Tibial artery (tissue), 4 donors: ENCODE measurements at regions not wholly inside any gene's neighbourhood (a gene's known extent, or its start where the extent isn't known, plus 50 kb on each side); places are given as distances from the start of the nearest gene placed in this dataset.

ENCODE experiments used
- DNase-seq, 2 donors: peaks; one replicate each; pipeline ENCODE4 v3.0.0-alpha.2; 2019
- H3K27ac ChIP-seq, 2 donors: fragments of 200-600 bp; sonication (generic) in 1 of 2; 1 replicate in 1 of 2; 2 replicates in 1 of 2; pipeline ENCODE4 v1.5.1; 2018 to 2019; ENCODE audit warnings: mild to moderate bottlenecking in 1 of 2
- H3K27me3 ChIP-seq, 2 donors: fragments of 200-600 bp; sonication (generic) in 1 of 2; one replicate each; pipeline versions ENCODE4 v1.5.1 to v1.6.0; 2016 to 2019
- H3K36me3 ChIP-seq, 3 donors: fragments of 200-600 bp; sonication (generic) in 2 of 3; one replicate each; pipeline ENCODE4 v1.5.1; 2016 to 2019; ENCODE audit warnings: mild to moderate bottlenecking in 2 of 3
- H3K4me1 ChIP-seq, 4 donors: fragments of 200-600 bp; sonication (generic) in 2 of 4; 1 replicate in 3 of 4; 2 replicates in 1 of 4; pipeline ENCODE4 v1.5.1; 2016 to 2019
- H3K4me3 ChIP-seq, 2 donors: fragments of 200-600 bp; sonication (generic) in 1 of 2; 1 replicate in 1 of 2; 2 replicates in 1 of 2; pipeline ENCODE4 v1.5.1; 2018 to 2019; ENCODE audit warnings: mild to moderate bottlenecking in 2 of 2
- H3K9me3 ChIP-seq, 3 donors: fragments of 200-600 bp; sonication (generic) in 1 of 3; one replicate each; pipeline ENCODE4 v1.5.1; 2016 to 2019
- CTCF ChIP-seq, 2 experiments: fragments of 200-600 bp in 1 of 2; fragments of 450-650 bp in 1 of 2; IDR thresholded peaks; one replicate each; pipeline ENCODE4 v1.5.1; 2017 to 2019; ENCODE audit warnings: antibody characterized with exemption in 2 of 2, mild to moderate bottlenecking in 1 of 2, moderate library complexity in 1 of 2
- intact Hi-C: fragments of 100-400 bp; cut with DNase I; formaldehyde crosslinking; loops from one replicate; pipeline ENCODE4 v1.15.0; 2023; ENCODE audit warnings: low total_unique reads

- Histone ChIP-seq H3K27me3 (no peaks in the 10 kb centered on the region), H3K27ac (no peak overlapping the region), H3K9me3 (no peaks in the 10 kb centered on the region), H3K4me1 (no peaks in the 10 kb centered on the region), H3K4me3 (no peak overlapping the region), H3K36me3 (no peaks in the 10 kb centered on the region)
- no peak for TF ChIP-seq CTCF (IDR thresholded peaks at IDR 0.05)
- intact Hi-C loops = no loop called here
- no peak for DNase-seq
Observed at GRCh38 chr9:28925157-28925556, 1351.9 kb upstream of the C9orf72 start.

GRCh38 chr9:28926306-28926705 lies 1353.0 kb upstream of the C9orf72 start:
- intact Hi-C loops = no loop called here
- DNase-seq = no peak
- Histone ChIP-seq H3K36me3 (no peaks in the 10 kb centered on the region), H3K4me1 (no peaks in the 10 kb centered on the region), H3K4me3 (no peak overlapping the region), H3K27me3 (no peaks in the 10 kb centered on the region), H3K27ac (no peak overlapping the region), H3K9me3 (no peaks in the 10 kb centered on the region)
- no peak for TF ChIP-seq CTCF (IDR thresholded peaks at IDR 0.05)

DNA sequence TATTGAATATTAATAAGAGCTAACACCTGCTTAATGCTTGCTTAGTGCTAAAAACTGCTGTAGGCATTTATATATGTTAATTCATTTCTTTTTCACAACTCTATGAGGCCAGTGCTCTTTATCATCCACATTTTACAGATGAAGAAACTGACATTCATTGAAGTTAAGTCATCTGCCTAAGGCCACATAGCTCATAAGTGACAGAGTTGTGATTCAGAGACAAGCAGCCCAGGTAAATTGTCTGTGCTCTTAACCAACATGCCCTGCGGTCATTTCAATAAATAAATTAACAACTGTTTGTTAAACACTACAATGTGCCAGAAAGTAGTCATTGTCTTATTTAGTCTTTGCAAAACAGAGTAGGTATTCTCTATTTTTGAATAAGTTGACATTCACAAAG lies 1354.4 kb upstream of the C9orf72 start:
- DNase-seq = no peak
- intact Hi-C loops = no loop called here
- no peak overlapping the region for H3K27ac ChIP-seq
- no peaks in the 10 kb centered on the region for H3K4me1 ChIP-seq
- no peak overlapping the region for H3K4me3 ChIP-seq
- no peaks in the 10 kb centered on the region for H3K9me3 ChIP-seq
- TF ChIP-seq CTCF (IDR thresholded peaks at IDR 0.05) = no peak
- no peaks in the 10 kb centered on the region for H3K36me3 ChIP-seq
- H3K27me3 ChIP-seq = no peaks in the 10 kb centered on the region

DNA sequence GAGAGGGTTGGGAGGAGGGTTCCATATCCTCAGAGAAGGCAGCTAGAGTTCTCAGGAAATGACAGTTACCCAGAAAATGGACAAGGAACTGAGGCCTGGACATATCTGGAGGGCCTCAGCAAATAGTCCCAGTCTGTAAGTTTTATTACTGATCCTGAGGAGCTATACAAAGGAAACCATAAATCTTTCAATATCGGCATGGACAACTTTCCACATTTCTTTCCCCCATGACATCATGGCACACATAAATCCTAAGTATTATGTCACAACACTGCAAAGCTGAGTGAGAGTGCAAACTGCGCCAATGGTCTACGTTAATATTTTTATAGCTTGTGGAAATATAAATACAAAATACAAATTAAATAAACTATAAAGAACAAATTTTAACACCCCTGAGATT lies 1356.2 kb upstream of the C9orf72 start:
- Histone ChIP-seq H3K27me3 (no peaks in the 10 kb centered on the region), H3K9me3 (no peaks in the 10 kb centered on the region), H3K36me3 (no peaks in the 10 kb centered on the region), H3K4me1 (no peaks in the 10 kb centered on the region), H3K27ac (no peak overlapping the region), H3K4me3 (no peak overlapping the region)
- intact Hi-C loops = no loop called here
- DNase-seq = no peak
- TF ChIP-seq CTCF (IDR thresholded peaks at IDR 0.05) = no peak

DNA sequence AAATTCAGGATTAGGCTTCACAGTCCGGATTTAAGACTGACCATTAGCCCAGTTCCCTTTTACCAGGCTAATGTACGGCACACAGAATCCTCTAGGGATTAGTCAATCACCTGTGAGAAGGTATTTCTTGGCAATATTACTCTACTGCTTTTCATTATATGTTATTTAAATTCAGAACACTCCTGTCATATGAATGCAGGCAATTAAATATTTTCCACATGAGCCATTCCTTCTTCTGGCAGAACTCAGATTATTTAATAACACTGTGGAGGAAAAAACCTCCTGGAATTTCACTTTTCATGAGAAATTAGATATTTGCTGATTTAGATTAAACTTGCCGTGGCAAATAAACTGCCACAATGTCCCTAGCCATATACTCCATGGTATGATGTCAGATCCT lies 1357.5 kb upstream of the C9orf72 start:
- Histone ChIP-seq H3K4me3 (no peak overlapping the region), H3K27ac (no peak overlapping the region), H3K27me3 (no peaks in the 10 kb centered on the region), H3K36me3 (no peaks in the 10 kb centered on the region), H3K9me3 (no peaks in the 10 kb centered on the region), H3K4me1 (no peaks in the 10 kb centered on the region)
- intact Hi-C loops = no loop called here
- TF ChIP-seq CTCF (IDR thresholded peaks at IDR 0.05) = no peak
- DNase-seq = no peak

- DNase-seq = no peak
- Histone ChIP-seq H3K27me3 (no peaks in the 10 kb centered on the region), H3K4me1 (no peaks in the 10 kb centered on the region), H3K27ac (no peak overlapping the region), H3K4me3 (no peak overlapping the region), H3K9me3 (no peaks in the 10 kb centered on the region), H3K36me3 (no peaks in the 10 kb centered on the region)
- no peak for TF ChIP-seq CTCF (IDR thresholded peaks at IDR 0.05)
- intact Hi-C loops = no loop called here
Observed at GRCh38 chr9:28934111-28934510, 1360.8 kb upstream of the C9orf72 start.
